ENCODE measurements at regions not wholly inside any gene's neighbourhood (a gene's known extent, or its start where the extent isn't known, plus 50 kb on each side); places are given as distances from the start of the nearest gene placed in this dataset.
"Not testable (repeated sequence)": the region's sequence is repeated elsewhere in the genome, so short reads cannot be mapped to it uniquely, and the experiment has no call there.

DNA sequence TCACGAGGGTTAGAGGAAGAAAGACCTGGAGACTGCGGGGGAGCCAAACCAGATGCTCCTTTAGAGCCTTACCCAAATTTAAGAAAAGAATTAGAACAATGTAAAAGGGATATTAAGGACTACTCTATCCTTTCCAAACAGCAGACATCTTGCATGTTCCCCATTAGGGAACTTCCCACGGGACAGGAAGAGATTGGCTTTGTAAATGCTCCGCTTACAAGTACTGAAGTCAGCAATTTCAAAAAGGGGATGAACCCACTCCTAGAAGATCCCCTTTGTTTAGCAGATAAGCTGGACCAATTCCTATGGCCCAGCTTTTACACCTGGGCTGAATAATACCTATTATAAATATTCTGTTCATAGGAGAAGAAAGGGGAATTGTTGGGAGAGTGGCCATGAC, 74.2 kb downstream of the APOBEC1 start:
- DNase-seq, result no peak

DNA sequence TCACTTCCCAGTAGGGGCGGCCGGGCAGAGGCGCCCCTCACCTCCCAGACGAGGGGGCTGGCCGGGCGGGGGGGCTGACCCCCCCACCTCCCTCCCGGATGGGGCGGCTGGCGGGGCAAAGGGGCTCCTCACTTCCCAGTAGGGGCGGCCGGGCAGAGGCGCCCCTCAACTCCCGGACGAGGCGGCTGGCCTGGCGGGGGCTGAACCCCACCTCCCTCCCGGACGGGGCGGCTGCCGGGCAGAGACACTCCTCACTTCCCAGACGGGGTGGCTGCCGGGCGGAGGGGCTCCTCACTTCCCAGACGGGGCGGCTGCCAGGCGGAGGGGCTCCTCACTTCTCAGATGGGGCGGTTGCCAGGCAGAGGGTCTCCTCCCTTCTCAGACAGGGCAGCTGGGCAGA, 75.6 kb downstream of the APOBEC1 start:
- DNase-seq, result not testable (repeated sequence)

DNA sequence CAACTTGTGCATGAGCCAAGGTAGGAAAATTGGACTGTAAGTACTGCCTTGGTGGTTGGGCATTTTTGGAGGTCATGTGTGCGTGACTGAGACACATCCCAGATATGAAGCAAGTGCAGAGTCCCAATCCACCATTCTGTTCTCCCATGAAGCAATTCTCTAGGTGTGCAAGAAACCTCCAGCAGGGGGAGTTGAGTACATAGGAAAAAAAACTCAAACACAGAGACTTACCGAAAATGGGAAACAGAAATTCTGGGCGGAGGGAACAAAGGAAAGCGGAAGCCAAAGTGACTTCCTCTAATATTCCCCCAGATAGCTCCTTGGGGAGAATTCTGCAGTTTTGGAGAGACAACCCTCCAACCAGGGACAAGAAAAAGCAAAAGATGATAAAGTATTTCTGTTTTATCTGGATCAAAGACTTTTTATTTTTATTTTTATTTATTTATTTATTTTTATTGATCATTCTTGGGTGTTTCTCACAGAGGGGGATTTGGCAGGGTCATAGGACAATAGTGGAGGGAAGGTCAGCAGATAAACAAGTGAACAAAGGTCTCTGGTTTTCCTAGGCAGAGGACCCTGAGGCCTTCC, 76.9 kb downstream of the APOBEC1 start:
- DNase-seq, result peak; percentile 58

DNA sequence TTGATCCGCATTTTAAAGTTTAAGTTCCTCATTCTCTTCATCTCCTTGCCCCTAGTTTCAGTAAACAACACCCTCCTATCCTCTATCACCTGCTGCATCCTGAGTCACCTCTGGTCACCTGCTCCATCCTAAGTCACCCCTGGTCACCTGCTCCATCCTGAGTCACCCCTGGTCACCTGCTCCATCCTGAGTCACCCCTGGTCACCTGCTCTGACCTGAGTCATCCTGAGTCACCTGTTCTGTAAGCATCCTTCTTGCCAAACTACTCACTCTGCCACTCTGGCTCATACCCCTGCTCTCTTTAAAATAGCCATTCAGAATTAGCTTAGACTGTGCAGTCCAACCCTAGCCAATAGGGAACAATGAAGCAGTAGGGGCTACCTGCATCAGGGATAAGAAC, 80.6 kb upstream of the CD163 start:
- DNase-seq, result not testable (repeated sequence)

GRCh38 chr12:7583471-7583870, 79.9 kb upstream of the CD163 start:
- DNase-seq, result no peak

- DNase-seq, result no peak
Measured at GRCh38 chr12:7582796-7583195, 79.2 kb upstream of the CD163 start.

DNA sequence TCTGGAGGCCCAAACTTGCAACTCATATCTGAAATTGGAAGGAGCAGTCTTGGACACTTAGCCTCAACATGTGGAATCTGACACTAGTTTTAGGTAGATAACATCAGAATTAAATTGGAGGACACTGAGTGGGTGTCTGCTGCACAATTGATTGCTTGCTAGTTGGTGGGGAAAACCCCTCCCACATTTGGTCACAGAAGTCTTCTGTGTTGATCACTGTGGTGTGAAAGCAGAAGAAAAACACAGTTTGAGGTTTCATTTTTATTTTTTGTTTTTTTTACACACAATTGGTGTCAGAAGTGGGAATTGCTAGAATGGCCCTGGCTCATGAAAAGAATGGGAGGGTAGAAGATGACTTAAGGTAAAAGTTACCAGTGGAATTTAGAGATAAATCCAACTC, 78.0 kb upstream of the CD163 start:
- no peak for DNase-seq

- no peak for DNase-seq
Measured at GRCh38 chr12:7581046-7581445, 77.5 kb upstream of the CD163 start.

- DNase-seq, result no peak
Measured at GRCh38 chr12:7571257-7571656, 67.7 kb upstream of the CD163 start.

DNA sequence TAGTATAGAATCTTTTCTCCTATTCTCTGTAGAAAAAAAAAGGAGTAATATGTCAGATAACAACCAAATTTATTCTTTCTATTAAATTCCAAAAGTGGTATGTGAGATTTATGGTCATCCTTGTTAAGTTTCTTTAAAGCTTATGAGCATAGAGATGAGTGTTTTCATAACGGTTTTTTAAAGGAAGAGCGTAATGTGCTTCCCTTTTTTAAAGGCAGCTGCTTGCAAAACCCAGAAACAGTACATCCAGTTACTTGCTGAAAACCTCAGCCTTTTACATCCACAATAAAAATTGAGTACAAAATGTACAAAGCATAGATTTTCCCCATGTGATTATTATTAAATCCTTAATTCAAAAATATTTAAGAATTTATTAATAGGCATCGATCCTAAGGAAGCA, 53.6 kb upstream of the CD163 start:
- no peak for DNase-seq

- no peak for DNase-seq
Measured at GRCh38 chr12:7555752-7556151, 52.2 kb upstream of the CD163 start.

DNA sequence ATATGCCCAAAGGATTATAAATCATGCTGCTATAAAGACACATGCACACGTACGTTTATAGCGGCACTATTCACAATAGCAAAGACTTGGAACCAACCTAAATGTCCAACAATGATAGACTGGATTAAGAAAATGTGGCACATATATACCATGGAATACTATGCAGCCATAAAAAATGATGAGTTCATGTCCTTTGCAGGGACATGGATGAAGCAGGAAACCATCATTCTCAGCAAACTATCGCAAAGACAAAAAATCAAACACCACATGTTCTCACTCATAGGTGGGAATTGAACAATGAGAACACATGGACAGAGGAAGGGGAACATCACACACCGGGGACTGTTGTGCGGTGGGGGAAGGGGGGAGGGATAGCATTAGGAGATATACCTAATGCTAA, 51.3 kb upstream of the CD163 start:
- not testable (repeated sequence) for DNase-seq
